ENCODE measurements at regions not wholly inside any gene's neighbourhood (a gene's known extent, or its start where the extent isn't known, plus 50 kb on each side); places are given as distances from the start of the nearest gene placed in this dataset.

DNA sequence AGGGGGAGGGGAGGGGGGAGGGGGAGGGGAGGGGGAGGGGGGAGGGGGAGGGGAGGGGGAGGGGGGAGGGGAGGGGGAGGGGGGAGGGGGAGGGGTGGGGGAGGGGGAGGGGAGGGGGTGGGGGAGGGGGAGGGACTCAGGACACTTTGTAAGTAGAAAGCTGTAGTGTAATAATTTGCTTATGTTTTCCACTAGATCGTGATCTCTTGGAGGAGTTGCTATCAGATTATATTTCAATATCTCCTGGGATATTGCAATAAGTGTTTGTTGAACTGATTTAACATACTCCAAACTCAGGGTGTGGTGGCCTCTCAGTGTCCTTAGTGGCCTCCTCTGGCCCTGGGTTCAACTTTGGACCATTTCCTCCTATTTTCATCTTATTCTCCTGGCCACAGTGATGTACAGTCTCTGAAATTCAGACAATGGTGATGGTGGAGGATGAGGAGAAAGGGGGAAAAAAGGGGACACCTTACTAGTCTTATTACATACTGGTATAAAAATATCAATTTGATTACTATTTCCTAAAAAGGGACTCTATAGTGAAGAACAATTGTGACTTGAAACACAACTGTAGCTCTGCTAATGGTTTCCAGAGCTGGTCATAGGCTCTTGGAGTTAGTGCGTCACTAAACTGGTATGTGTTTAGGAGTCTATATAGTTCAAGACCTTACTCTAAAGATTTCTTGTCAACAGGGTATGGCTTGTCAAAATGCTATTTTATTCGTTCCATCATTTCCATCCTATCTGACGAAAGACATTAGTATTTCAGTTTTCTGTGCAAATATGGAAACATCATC, 89.6 kb downstream of the DDX1 start:
- H3K36me3 Mint-ChIP-seq (ENCODE audit: low read depth): peaks cover 16% of the 10 kb centered on the region
- H3K4me1 Mint-ChIP-seq: peaks cover 37% of the 10 kb centered on the region
- H3K27me3 Mint-ChIP-seq (ENCODE audit: low read depth, poor library complexity): peaks cover 14% of the 10 kb centered on the region
- H3K27ac Mint-ChIP-seq: no peak overlapping the region
- TF ChIP-seq, protein P1, sequence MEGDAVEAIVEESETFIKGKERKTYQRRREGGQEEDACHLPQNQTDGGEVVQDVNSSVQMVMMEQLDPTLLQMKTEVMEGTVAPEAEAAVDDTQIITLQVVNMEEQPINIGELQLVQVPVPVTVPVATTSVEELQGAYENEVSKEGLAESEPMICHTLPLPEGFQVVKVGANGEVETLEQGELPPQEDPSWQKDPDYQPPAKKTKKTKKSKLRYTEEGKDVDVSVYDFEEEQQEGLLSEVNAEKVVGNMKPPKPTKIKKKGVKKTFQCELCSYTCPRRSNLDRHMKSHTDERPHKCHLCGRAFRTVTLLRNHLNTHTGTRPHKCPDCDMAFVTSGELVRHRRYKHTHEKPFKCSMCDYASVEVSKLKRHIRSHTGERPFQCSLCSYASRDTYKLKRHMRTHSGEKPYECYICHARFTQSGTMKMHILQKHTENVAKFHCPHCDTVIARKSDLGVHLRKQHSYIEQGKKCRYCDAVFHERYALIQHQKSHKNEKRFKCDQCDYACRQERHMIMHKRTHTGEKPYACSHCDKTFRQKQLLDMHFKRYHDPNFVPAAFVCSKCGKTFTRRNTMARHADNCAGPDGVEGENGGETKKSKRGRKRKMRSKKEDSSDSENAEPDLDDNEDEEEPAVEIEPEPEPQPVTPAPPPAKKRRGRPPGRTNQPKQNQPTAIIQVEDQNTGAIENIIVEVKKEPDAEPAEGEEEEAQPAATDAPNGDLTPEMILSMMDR (IDR thresholded peaks at IDR 0.05): no peak
- no peak overlapping the region for H3K4me3 Mint-ChIP-seq
- peaks cover 34% of the 10 kb centered on the region for H3K9me3 Mint-ChIP-seq
- no peak for DNase-seq

DNA sequence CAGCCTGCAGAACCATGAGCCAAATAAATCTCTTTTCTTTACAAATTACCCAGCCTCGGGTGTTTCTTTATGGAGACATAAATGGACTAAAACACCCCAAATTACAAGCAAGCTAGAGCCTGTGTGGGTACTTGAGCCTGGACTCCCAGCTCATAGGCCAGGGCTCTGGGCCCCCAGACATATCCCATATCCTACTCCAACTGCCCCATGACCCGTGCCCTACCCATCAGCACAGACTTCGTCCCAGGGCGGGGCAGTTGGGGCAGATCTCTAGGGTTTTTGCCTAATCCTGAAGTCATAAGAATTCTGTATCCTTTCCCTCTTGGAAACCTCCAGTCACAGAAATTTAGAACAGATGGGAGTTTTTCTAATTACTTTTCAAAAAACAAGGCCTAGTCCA, 90.7 kb downstream of the DDX1 start:
- no peak for DNase-seq
- Mint-ChIP-seq H3K27ac (no peak overlapping the region), H3K36me3 (ENCODE audit: low read depth) (peaks cover 17% of the 10 kb centered on the region), H3K9me3 (peaks cover 40% of the 10 kb centered on the region), H3K4me1 (peaks cover 26% of the 10 kb centered on the region), H3K27me3 (ENCODE audit: low read depth, poor library complexity) (peaks cover 14% of the 10 kb centered on the region), H3K4me3 (no peak overlapping the region)
- TF ChIP-seq, protein P1 (IDR thresholded peaks at IDR 0.05): no peak

DNA sequence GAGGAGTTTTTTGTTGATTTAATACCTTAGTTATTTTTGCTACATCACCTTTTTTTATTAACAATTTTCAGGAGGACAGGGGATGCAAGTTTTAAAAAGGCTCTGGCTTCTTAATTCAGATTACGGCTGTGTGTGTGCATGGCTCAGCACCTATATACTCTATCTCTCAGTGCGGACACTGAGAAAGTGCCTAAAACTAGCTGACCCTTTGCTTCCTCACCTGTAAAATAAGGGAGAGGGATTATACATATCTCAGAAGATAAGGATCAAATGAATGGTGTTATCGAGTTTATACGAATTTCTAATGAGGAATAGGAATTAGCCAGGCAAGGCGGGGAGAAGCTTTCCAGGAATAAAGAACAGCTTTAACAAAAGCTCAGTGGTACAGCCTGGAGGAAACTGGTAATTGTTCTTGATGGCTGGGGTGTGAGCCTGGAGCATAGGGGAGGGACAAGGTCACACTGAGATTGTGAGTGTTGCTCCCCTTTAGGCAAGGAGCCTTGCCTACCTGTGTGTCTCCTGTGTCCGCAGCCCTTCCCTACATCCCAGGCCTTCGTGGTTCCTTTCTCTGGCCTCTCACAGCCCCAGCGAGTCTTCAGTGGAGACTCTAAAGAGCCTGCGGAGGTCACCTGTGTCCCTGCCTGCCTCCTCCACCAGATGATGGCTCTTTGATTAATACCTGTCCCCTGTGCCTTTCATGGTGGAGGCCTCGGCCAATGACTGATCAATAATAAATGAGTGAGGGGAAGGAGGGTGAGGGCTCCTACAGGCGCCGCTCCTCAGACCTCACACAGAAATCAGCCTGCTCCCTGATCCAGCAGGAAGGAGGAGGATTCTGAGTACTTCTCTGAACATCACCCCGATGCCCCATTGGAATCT, 92.7 kb downstream of the DDX1 start:
- H3K27me3 Mint-ChIP-seq (ENCODE audit: low read depth, poor library complexity): peaks cover 17% of the 10 kb centered on the region
- H3K27ac Mint-ChIP-seq: peak overlapping the region; percentile 19
- H3K4me1 Mint-ChIP-seq: peaks cover 25% of the 10 kb centered on the region
- DNase-seq: no peak
- TF ChIP-seq, protein P1 (IDR thresholded peaks at IDR 0.05): no peak
- peaks cover 16% of the 10 kb centered on the region for H3K36me3 Mint-ChIP-seq (ENCODE audit: low read depth)
- H3K9me3 Mint-ChIP-seq: peaks cover 34% of the 10 kb centered on the region
- no peak overlapping the region for H3K4me3 Mint-ChIP-seq

DNA sequence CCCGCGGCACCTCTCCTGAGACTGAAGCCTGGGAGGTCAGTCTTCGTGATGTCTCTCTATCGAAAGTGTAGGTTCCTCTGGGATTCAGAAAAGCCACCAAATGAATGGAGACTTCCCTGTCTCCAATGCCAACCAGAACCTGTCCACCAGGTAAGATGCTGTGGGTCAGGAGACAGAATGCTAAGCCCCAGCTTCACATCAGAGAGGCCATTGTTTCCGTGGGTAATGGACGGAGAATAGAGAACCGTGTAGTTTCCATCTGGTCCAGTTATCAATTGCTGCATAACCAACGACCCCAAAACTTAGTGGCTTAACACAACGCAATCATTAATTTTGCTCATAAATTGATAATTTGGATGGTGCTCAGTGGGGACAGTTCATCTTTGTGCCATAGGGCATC, 93.5 kb downstream of the DDX1 start:
- peaks cover 12% of the 10 kb centered on the region for H3K36me3 Mint-ChIP-seq (ENCODE audit: low read depth)
- peaks cover 29% of the 10 kb centered on the region for H3K9me3 Mint-ChIP-seq
- DNase-seq: no peak
- TF ChIP-seq, protein P1 (IDR thresholded peaks at IDR 0.05): no peak
- H3K27ac Mint-ChIP-seq: no peak overlapping the region
- peaks cover 32% of the 10 kb centered on the region for H3K4me1 Mint-ChIP-seq
- no peak overlapping the region for H3K4me3 Mint-ChIP-seq
- peaks cover 13% of the 10 kb centered on the region for H3K27me3 Mint-ChIP-seq (ENCODE audit: low read depth, poor library complexity)

DNA sequence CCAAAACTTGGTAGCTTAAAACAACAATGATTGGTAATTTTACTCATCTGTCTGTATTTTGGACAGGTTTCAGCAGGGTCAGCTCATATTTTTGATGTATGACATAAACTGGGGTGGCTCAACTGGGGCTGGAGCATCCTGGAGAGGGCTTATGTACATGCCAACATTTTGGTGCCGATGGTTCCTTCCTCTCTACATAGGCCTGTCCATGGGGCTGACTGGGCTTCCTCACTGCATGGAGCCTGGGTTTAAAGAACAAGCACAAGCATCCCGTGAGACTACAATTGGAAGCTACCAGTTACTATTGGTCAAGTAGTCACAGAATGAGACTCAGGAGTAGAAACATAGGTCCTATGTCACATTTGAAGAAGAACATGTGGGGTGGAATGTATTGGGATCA, 95.0 kb downstream of the DDX1 start:
- Mint-ChIP-seq H3K4me1 (peaks cover 45% of the 10 kb centered on the region), H3K36me3 (ENCODE audit: low read depth) (peaks cover 12% of the 10 kb centered on the region), H3K27ac (no peak overlapping the region), H3K27me3 (ENCODE audit: low read depth, poor library complexity) (peaks cover 13% of the 10 kb centered on the region), H3K4me3 (no peak overlapping the region), H3K9me3 (peaks cover 23% of the 10 kb centered on the region)
- TF ChIP-seq, protein P1 (IDR thresholded peaks at IDR 0.05): no peak
- DNase-seq: no peak
